ENCODE measurements at regions not wholly inside any gene's neighbourhood (a gene's known extent, or its start where the extent isn't known, plus 50 kb on each side); places are given as distances from the start of the nearest gene placed in this dataset.

- TF ChIP-seq CTCF (IDR thresholded peaks at IDR 0.05 in 4 of 5, conservative IDR thresholded peaks at IDR 0.05 in 1 of 5) (no peak), POLR2A (IDR thresholded peaks at IDR 0.05) (no peak)
Observed at GRCh38 chr2:120634533-120634932, 101.1 kb upstream of the GLI2 start.
